SK-N-SH (cell line): ENCODE measurements at regions not wholly inside any gene's neighbourhood (a gene's known extent, or its start where the extent isn't known, plus 50 kb on each side); places are given as distances from the start of the nearest gene placed in this dataset.

Experiments used
- CTCF ChIA-PET: fragments of 300-600, 350-600 bp; formaldehyde crosslinking; extraction: SDS; loops from one replicate; lab custom pipeline; 2021; lab: Yijun Ruan, JAX
- POLR2A ChIA-PET: fragments of 350-600 bp; sonication (Branson Sonifier 250); formaldehyde crosslinking; extraction: SDS; loops from one replicate; lab custom pipeline; 2020; ENCODE audit warnings: antibody characterized with exemption, inconsistent platforms; lab: Yijun Ruan, JAX
- DNase-seq: peaks from one replicate; pipeline ENCODE4 v3.0.0; 2012
- H2AFZ ChIP-seq: fragments of 200-600 bp; sonication (generic); 2 replicates; pipeline ENCODE4 v1.8.1; 2016; ENCODE audit warnings: antibody characterized with exemption, mild to moderate bottlenecking, low read depth
- H3F3A ChIP-seq: fragments of 200-600 bp; sonication (generic); replicated peaks from 2 replicates; pipeline ENCODE3; 2016; ENCODE audit warnings: antibody characterized with exemption, mild to moderate bottlenecking; ENCODE audit not compliant: insufficient read depth
- H3K27ac ChIP-seq, 2 experiments: fragments of 200-500 bp in 1 of 2; fragments of 200-600 bp in 1 of 2; sonication (Bioruptor generic) in 1 of 2; sonication (generic), shearing (Covaris generic) in 1 of 2; 2 replicates each; pipeline versions ENCODE4 v1.5.1 to v1.6.1; 2014 to 2016; ENCODE audit warnings: low read depth in 2 of 2, inconsistent platforms in 1 of 2, low read length in 1 of 2, mild to moderate bottlenecking in 1 of 2, mixed read lengths in 1 of 2
- H3K27me3 ChIP-seq: fragments of 200-600 bp; sonication (generic), shearing (Covaris generic); 2 replicates; pipeline ENCODE4 v1.6.1; 2016; ENCODE audit warnings: mixed run types; ENCODE audit not compliant: insufficient read depth
- H3K36me3 ChIP-seq, 2 experiments: fragments of 200-500 bp in 1 of 2; fragments of 200-600 bp in 1 of 2; sonication (Bioruptor generic) in 1 of 2; sonication (generic) in 1 of 2; replicated peaks in 1 of 2; 2 replicates each; pipeline versions ENCODE3 to v1.5.1; 2014 to 2016; ENCODE audit warnings: low read length in 1 of 2, mild to moderate bottlenecking in 1 of 2; ENCODE audit not compliant: insufficient read depth in 2 of 2, control insufficient read depth in 1 of 2
- H3K4me1 ChIP-seq, 2 experiments: fragments of 200-500 bp in 1 of 2; fragments of 200-600 bp in 1 of 2; sonication (Bioruptor generic) in 1 of 2; sonication (generic), shearing (Covaris generic) in 1 of 2; 2 replicates each; pipeline versions ENCODE4 v1.5.1 to v1.6.1; 2014 to 2016; ENCODE audit warnings: low read depth in 1 of 2, low read length in 1 of 2, mixed run types in 1 of 2; ENCODE audit not compliant: insufficient read depth in 2 of 2, control insufficient read depth in 1 of 2
- H3K4me2 ChIP-seq: fragments of 200-600 bp; sonication (generic), shearing (Covaris generic); 2 replicates; pipeline ENCODE4 v1.6.1; 2017; ENCODE audit warnings: mixed run types
- H3K4me3 ChIP-seq, 2 experiments: fragments of 200-500 bp in 1 of 2; fragments of 200-600 bp in 1 of 2; sonication (Bioruptor generic) in 1 of 2; sonication (generic), shearing (Covaris generic) in 1 of 2; 2 replicates each; pipeline versions ENCODE4 v1.5.1 to v1.8.1; 2014 to 2016; ENCODE audit warnings: low read depth in 2 of 2, inconsistent platforms in 1 of 2, low read length in 1 of 2, mild to moderate bottlenecking in 1 of 2, mixed read lengths in 1 of 2, moderate library complexity in 1 of 2
- H3K79me2 ChIP-seq: fragments of 200-600 bp; sonication (generic); 2 replicates; pipeline ENCODE4 v1.8.1; 2017; ENCODE audit warnings: mild to moderate bottlenecking; ENCODE audit not compliant: insufficient read depth
- H3K9ac ChIP-seq: fragments of 200-600 bp; sonication (generic); 2 replicates; pipeline ENCODE4 v1.6.1; 2017; ENCODE audit warnings: mixed run types
- H3K9me2 ChIP-seq: fragments of 200-600 bp; sonication (generic); 2 replicates; pipeline ENCODE4 v1.6.1; 2017; ENCODE audit warnings: mixed run types
- H3K9me3 ChIP-seq: fragments of 200-600 bp; sonication (generic); 2 replicates; pipeline ENCODE4 v1.6.1; 2017; ENCODE audit warnings: mixed run types, mild to moderate bottlenecking, moderate library complexity
- H4K20me1 ChIP-seq: fragments of 200-600 bp; sonication (generic); 2 replicates; pipeline ENCODE4 v1.6.1; 2017; ENCODE audit warnings: mild to moderate bottlenecking, mixed run types; ENCODE audit not compliant: insufficient read depth
- CHD2 ChIP-seq: fragments of 150-350 bp; IDR thresholded peaks from 2 replicates; pipeline ENCODE4 v1.6.1; 2018; ENCODE audit warnings: low read length; ENCODE audit not compliant: partially characterized antibody
- EP300 ChIP-seq, 2 experiments: IDR thresholded peaks; 2 replicates each; pipeline versions ENCODE4 v1.4.0 to v1.6.1; 2012; ENCODE audit warnings: borderline replicate concordance in 1 of 2, low read depth in 1 of 2, low read length in 1 of 2
- EZH2phosphoT487 ChIP-seq: fragments of 200-600 bp; sonication (generic); IDR thresholded peaks from 2 replicates; pipeline ENCODE4 v1.6.1; 2017; ENCODE audit warnings: low read depth, mixed run types, mild to moderate bottlenecking, antibody characterized with exemption, moderate library complexity, borderline replicate concordance
- GABPA ChIP-seq: IDR thresholded peaks from 2 replicates; pipeline ENCODE4 v1.4.0; 2012; ENCODE audit warnings: low read depth, mild to moderate bottlenecking
- GATA2 ChIP-seq: sonication (generic); formaldehyde crosslinking; IDR thresholded peaks from 2 replicates; pipeline ENCODE4 v1.5.0; 2020; ENCODE audit warnings: mild to moderate bottlenecking, missing genetic modification reagents
- JUND ChIP-seq: IDR thresholded peaks from 2 replicates; pipeline ENCODE4 v1.4.0; 2012
- MEF2A ChIP-seq: IDR thresholded peaks from 2 replicates; pipeline ENCODE4 v1.4.0; 2012; ENCODE audit warnings: low read depth, borderline replicate concordance
- MXI1 ChIP-seq: IDR thresholded peaks from 2 replicates; pipeline ENCODE4 v1.6.1; 2012; ENCODE audit warnings: mild to moderate bottlenecking, low read depth, low read length, improper control_type of control experiment
- RAD21 ChIP-seq: IDR thresholded peaks from 2 replicates; pipeline ENCODE4 v1.6.1; 2012; ENCODE audit warnings: mild to moderate bottlenecking, low read length
- RFX5 ChIP-seq: IDR thresholded peaks from 2 replicates; pipeline ENCODE4 v1.6.1; 2012; ENCODE audit warnings: mild to moderate bottlenecking, improper control_type of control experiment, low read length
- RXRA ChIP-seq: IDR thresholded peaks from 2 replicates; pipeline ENCODE4 v1.4.0; 2012; ENCODE audit warnings: low read depth, mild to moderate bottlenecking, borderline replicate concordance
- SIN3A ChIP-seq: IDR thresholded peaks from 2 replicates; pipeline ENCODE4 v1.6.1; 2012; ENCODE audit warnings: low read depth, mild to moderate bottlenecking, low read length, moderate library complexity, borderline replicate concordance
- SMC3 ChIP-seq: IDR thresholded peaks from 2 replicates; pipeline ENCODE4 v1.6.1; 2012; ENCODE audit warnings: low read depth, low read length, improper control_type of control experiment
- TAF1 ChIP-seq: IDR thresholded peaks from 2 replicates; pipeline ENCODE4 v1.6.1; 2012; ENCODE audit warnings: low read depth, mild to moderate bottlenecking, low read length, moderate library complexity, borderline replicate concordance
- TEAD4 ChIP-seq: IDR thresholded peaks from 2 replicates; pipeline ENCODE4 v1.4.0; 2012; ENCODE audit warnings: mild to moderate bottlenecking, borderline replicate concordance; ENCODE audit not compliant: insufficient read depth
- USF1 ChIP-seq: IDR thresholded peaks from 2 replicates; pipeline ENCODE4 v1.4.0; 2012; ENCODE audit warnings: low read depth, borderline replicate concordance
- whole genome bisulfite sequencing: methylation state at CpG from one replicate; pipeline ENCODE4 v1.1.6; 2017; ENCODE audit warnings: low lambda C conversion rate; 5-methylcytosine and 5-hydroxymethylcytosine counted together
- TF ChIP-seq, protein P1 (sequence below): IDR thresholded peaks from 2 replicates; pipeline ENCODE4 v1.4.0; 2012; ENCODE audit warnings: low read depth, borderline replicate concordance
- TF ChIP-seq, protein P2 (sequence below): fragments of 150-350 bp; IDR thresholded peaks from 2 replicates; pipeline ENCODE4 v1.6.1; 2017; ENCODE audit warnings: antibody characterized with exemption, low read length, low read depth, borderline replicate concordance

DNA sequence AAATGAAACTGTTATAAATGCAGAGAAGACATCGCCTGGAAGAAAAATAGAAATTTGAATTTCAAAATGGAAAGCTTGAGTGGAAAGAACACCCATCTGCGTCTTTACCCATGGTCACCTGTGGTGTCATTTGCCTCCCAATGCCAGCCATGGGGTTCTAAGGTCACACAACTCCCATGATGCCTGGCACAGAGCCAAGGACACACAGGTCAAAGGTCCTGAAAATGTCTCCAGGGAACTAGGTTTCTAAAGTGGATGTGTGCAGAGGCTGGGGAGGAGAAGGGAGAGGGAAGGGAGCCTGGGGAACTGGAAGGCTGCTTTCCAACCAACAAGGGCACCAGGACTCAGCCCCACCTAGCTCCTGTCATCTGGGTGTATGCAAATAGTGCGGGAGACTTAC, 724.0 kb upstream of the TMEM132C start:
- Histone ChIP-seq H3K4me3 (no peak overlapping the region), H3K9me3 (no peaks in the 10 kb centered on the region; the same call in 1 of the 2 replicates), H3K79me2 (no peaks in the 10 kb centered on the region), H2AFZ (no peak overlapping the region), H3K9ac (no peak overlapping the region), H3K4me2 (no peak overlapping the region), H3K27me3 (no peaks in the 10 kb centered on the region), H3K4me1 (no peaks in the 10 kb centered on the region), H4K20me1 (no peaks in the 10 kb centered on the region), H3K36me3 (no peaks in the 10 kb centered on the region), H3K27ac (no peak overlapping the region), H3K9me2 (no peaks in the 10 kb centered on the region), H3F3A (no peaks in the 10 kb centered on the region)
- WGBS = 21% methylated on average over 3 of the region's 3 CpGs
- no peak for TF ChIP-seq EP300 (IDR thresholded peaks at IDR 0.05; ENCODE audit: borderline replicate concordance in 1 of 2, low read depth in 1 of 2, low read length in 1 of 2)
- no peak for TF ChIP-seq GABPA
- TF ChIP-seq CHD2 = no peak
- no peak for DNase-seq
- CTCF ChIA-PET = no interaction called here
- POLR2A ChIA-PET = no interaction called here

- no peak for DNase-seq
- H3K27me3 ChIP-seq = no peaks in the 10 kb centered on the region
- TF ChIP-seq EZH2phosphoT487 = no peak
- no peak for TF ChIP-seq RAD21
- TF ChIP-seq MEF2A = no peak
- no peak for TF ChIP-seq TAF1
- no peak for TF ChIP-seq RFX5
- TF ChIP-seq MXI1 = no peak
- no peaks in the 10 kb centered on the region for H3K4me1 ChIP-seq
- H3K9me3 ChIP-seq = no peaks in the 10 kb centered on the region
- H2AFZ ChIP-seq = no peak overlapping the region
- no peak overlapping the region for H3K4me2 ChIP-seq
- H3F3A ChIP-seq = no peaks in the 10 kb centered on the region
- ChIA-PET CTCF (no interaction called here), POLR2A (no interaction called here)
- no peak overlapping the region for H3K27ac ChIP-seq
- no peaks in the 10 kb centered on the region for H4K20me1 ChIP-seq
- H3K36me3 ChIP-seq = no peaks in the 10 kb centered on the region
- H3K9me2 ChIP-seq = no peaks in the 10 kb centered on the region
- no peak overlapping the region for H3K4me3 ChIP-seq
- WGBS = 20% methylated on average over 6 of the region's 6 CpGs
- no peaks in the 10 kb centered on the region for H3K79me2 ChIP-seq
- H3K9ac ChIP-seq = no peak overlapping the region
Measured at GRCh38 chr12:127546721-127547505, 720.1 kb upstream of the TMEM132C start.

DNA sequence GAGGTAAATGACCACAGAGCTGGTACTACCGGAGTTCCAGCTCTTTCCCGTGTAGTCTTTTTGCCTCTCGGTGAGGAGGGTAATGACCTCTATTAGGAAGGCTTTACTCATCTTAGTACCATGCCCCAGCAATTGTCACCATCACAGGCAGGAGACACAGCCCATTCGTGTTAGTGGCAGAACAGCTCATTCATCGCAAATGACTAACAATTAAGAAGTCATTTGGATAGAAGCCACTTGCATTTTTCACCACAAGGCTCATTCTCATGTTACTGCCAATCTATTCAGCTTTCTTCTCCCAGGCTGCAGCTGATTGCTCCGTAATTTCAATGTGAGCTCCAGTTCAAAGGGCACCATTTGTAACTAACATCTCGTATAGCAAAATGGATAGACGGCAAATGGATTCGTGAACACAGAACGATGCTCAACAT, 718.8 kb upstream of the TMEM132C start:
- Histone ChIP-seq H3K79me2 (no peaks in the 10 kb centered on the region), H2AFZ (no peak overlapping the region), H3K27ac (no peak overlapping the region), H3K4me3 (no peak overlapping the region), H4K20me1 (no peaks in the 10 kb centered on the region), H3K4me2 (no peak overlapping the region), H3K9ac (no peak overlapping the region), H3K4me1 (no peaks in the 10 kb centered on the region), H3K36me3 (no peaks in the 10 kb centered on the region), H3K9me2 (no peaks in the 10 kb centered on the region), H3K9me3 (no peaks in the 10 kb centered on the region), H3K27me3 (no peaks in the 10 kb centered on the region), H3F3A (no peaks in the 10 kb centered on the region)
- CTCF ChIA-PET = no interaction called here
- 32% methylated on average over 7 of the region's 10 CpGs for WGBS
- no peak for DNase-seq
- POLR2A ChIA-PET = no interaction called here
- no peak for TF ChIP-seq SIN3A
- TF ChIP-seq RAD21 = no peak
- TF ChIP-seq JUND = no peak
- TF ChIP-seq, protein P1, sequence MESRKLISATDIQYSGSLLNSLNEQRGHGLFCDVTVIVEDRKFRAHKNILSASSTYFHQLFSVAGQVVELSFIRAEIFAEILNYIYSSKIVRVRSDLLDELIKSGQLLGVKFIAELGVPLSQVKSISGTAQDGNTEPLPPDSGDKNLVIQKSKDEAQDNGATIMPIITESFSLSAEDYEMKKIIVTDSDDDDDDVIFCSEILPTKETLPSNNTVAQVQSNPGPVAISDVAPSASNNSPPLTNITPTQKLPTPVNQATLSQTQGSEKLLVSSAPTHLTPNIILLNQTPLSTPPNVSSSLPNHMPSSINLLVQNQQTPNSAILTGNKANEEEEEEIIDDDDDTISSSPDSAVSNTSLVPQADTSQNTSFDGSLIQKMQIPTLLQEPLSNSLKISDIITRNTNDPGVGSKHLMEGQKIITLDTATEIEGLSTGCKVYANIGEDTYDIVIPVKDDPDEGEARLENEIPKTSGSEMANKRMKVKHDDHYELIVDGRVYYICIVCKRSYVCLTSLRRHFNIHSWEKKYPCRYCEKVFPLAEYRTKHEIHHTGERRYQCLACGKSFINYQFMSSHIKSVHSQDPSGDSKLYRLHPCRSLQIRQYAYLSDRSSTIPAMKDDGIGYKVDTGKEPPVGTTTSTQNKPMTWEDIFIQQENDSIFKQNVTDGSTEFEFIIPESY = no peak
- TF ChIP-seq MXI1 = no peak
- TF ChIP-seq TAF1 = no peak
- TF ChIP-seq, protein P2, sequence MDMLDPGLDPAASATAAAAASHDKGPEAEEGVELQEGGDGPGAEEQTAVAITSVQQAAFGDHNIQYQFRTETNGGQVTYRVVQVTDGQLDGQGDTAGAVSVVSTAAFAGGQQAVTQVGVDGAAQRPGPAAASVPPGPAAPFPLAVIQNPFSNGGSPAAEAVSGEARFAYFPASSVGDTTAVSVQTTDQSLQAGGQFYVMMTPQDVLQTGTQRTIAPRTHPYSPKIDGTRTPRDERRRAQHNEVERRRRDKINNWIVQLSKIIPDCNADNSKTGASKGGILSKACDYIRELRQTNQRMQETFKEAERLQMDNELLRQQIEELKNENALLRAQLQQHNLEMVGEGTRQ = no peak
- no peak for TF ChIP-seq GABPA
- no peak for TF ChIP-seq USF1
- no peak for TF ChIP-seq SMC3
- TF ChIP-seq EZH2phosphoT487 = no peak
- TF ChIP-seq RXRA = no peak
- TF ChIP-seq GATA2 (CRISPR knock-in tag) = no peak
- TF ChIP-seq TEAD4 = no peak
- TF ChIP-seq MEF2A = no peak
